Mesothelial cell of epicardium (in vitro differentiated cells): ENCODE measurements at regions not wholly inside any gene's neighbourhood (a gene's known extent, or its start where the extent isn't known, plus 50 kb on each side); places are given as distances from the start of the nearest gene placed in this dataset.

ENCODE experiments used
- DNase-seq, 2 experiments: peaks; one replicate each; pipeline ENCODE4 v3.0.0; 2021; ENCODE audit warnings: low spot score in 2 of 2; ENCODE audit not compliant: unreplicated experiment in 2 of 2
- H3K27ac Mint-ChIP-seq: 2 replicates; pipeline ENCODE4 v1.8.0; 2021; ENCODE audit warnings: mixed read lengths
- H3K27me3 Mint-ChIP-seq: 2 replicates; pipeline ENCODE4 v1.8.0; 2021; ENCODE audit warnings: low read depth, mixed read lengths
- H3K36me3 Mint-ChIP-seq: 2 replicates; pipeline ENCODE4 v1.8.0; 2021; ENCODE audit warnings: mixed read lengths
- H3K4me1 Mint-ChIP-seq: 2 replicates; pipeline ENCODE4 v1.8.0; 2021; ENCODE audit warnings: mixed read lengths
- H3K4me3 Mint-ChIP-seq: 2 replicates; pipeline ENCODE4 v1.8.0; 2021; ENCODE audit warnings: mild to moderate bottlenecking, moderate library complexity, mixed read lengths
- H3K9me3 Mint-ChIP-seq: 2 replicates; pipeline ENCODE4 v1.8.0; 2021; ENCODE audit warnings: mixed read lengths
- CTCF ChIP-seq: fragments of 200-600 bp; sonication (generic); IDR thresholded peaks from one replicate; pipeline ENCODE4 v1.5.0; 2021; ENCODE audit warnings: antibody characterized with exemption; ENCODE audit not compliant: unreplicated experiment

- Mint-ChIP-seq H3K27ac (no peak overlapping the region), H3K9me3 (peaks cover 48% of the 10 kb centered on the region), H3K36me3 (no peaks in the 10 kb centered on the region), H3K4me3 (no peak overlapping the region), H3K27me3 (no peaks in the 10 kb centered on the region), H3K4me1 (peaks cover 3% of the 10 kb centered on the region)
- no peak for DNase-seq
- no peak for TF ChIP-seq CTCF
Measured at GRCh38 chrX:103883533-103883932, 51.5 kb upstream of the RAB9B start.

GRCh38 chrX:103882999-103883398, 50.9 kb upstream of the RAB9B start:
- no peaks in the 10 kb centered on the region for H3K27me3 Mint-ChIP-seq
- no peaks in the 10 kb centered on the region for H3K36me3 Mint-ChIP-seq
- H3K9me3 Mint-ChIP-seq: peaks cover 50% of the 10 kb centered on the region
- no peak overlapping the region for H3K4me3 Mint-ChIP-seq
- peaks cover 5% of the 10 kb centered on the region for H3K4me1 Mint-ChIP-seq
- TF ChIP-seq CTCF: no peak
- DNase-seq: no peak
- no peak overlapping the region for H3K27ac Mint-ChIP-seq
